ENCODE measurements at regions not wholly inside any gene's neighbourhood (a gene's known extent, or its start where the extent isn't known, plus 50 kb on each side); places are given as distances from the start of the nearest gene placed in this dataset.

DNA sequence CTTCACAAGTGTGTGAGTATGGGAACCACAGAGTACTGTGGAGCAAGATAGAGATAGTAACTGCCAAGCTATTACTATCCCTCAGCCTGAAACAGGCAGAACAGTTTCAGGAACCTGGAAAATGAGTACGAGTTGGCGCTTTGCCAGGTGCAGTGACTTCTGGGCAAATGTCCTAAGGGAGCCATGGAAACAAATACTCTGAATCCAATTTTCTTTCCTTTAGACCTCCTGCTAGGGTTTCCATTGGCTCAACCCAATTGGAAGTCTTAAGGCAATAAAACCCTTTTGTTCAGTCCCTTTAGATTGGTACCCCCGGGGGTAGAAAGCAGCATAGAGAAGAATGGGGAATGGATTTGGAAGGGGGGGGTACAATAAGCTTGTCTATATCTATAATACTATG is 205.0 kb upstream of the EPHA7 start:
- H3K4me2 ChIP-seq (ENCODE audit: low read length), result no peak overlapping the region
- no peak for TF ChIP-seq CTCF (IDR thresholded peaks at IDR 0.05)
- no peaks in the 10 kb centered on the region for H3K27me3 ChIP-seq (ENCODE audit: control insufficient read depth, insufficient read depth, low read length)
- no peak overlapping the region for H3K27ac ChIP-seq
- H3K4me3 ChIP-seq (ENCODE audit: low read depth, low read length), result no peak overlapping the region
- H3K36me3 ChIP-seq (ENCODE audit: control insufficient read depth, insufficient read depth, low read length), result no peaks in the 10 kb centered on the region
- no peaks in the 10 kb centered on the region for H3K9me3 ChIP-seq (ENCODE audit: control insufficient read depth, low read length)
- H3K4me1 ChIP-seq, result no peaks in the 10 kb centered on the region
- H3K9ac ChIP-seq, result no peak overlapping the region
- H3K79me2 ChIP-seq, result no peaks in the 10 kb centered on the region
- no peak overlapping the region for H2AFZ ChIP-seq

- no peak overlapping the region for H3K4me3 ChIP-seq (ENCODE audit: low read depth, low read length)
- peak overlapping the region; percentile 64 for H2AFZ ChIP-seq
- H3K4me2 ChIP-seq (ENCODE audit: low read length), result no peak overlapping the region
- no peaks in the 10 kb centered on the region for H3K36me3 ChIP-seq (ENCODE audit: control insufficient read depth, insufficient read depth, low read length)
- no peak overlapping the region for H3K27ac ChIP-seq
- no peaks in the 10 kb centered on the region for H3K9me3 ChIP-seq (ENCODE audit: control insufficient read depth, low read length)
- peak; percentile 14 for TF ChIP-seq CTCF (IDR thresholded peaks at IDR 0.05)
- no peaks in the 10 kb centered on the region for H3K4me1 ChIP-seq
- no peaks in the 10 kb centered on the region for H3K27me3 ChIP-seq (ENCODE audit: control insufficient read depth, insufficient read depth, low read length)
- no peaks in the 10 kb centered on the region for H3K79me2 ChIP-seq
- no peak overlapping the region for H3K9ac ChIP-seq
Measured at GRCh38 chr6:93621442-93621841, 202.1 kb upstream of the EPHA7 start.

DNA sequence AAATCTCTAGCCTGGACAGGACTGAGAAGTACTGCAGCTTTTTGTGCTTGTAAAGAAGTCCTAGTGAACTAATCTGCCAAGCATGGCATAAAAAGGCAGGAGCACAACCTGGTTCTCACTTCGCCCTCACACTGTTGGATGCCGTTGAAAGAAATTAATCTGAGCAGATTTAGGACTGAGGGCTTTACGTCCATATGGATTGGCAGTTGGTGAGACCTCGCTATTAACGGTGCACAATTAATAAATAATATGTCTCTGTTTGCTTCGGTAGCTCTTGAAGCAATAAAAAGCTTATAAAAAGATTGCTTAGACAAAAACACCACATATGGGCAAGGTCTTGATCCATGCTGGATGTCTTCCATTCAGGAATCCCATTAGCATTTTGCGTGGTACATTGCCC is 185.6 kb upstream of the EPHA7 start:
- Histone ChIP-seq H3K79me2 (no peaks in the 10 kb centered on the region), H3K36me3 (ENCODE audit: control insufficient read depth, insufficient read depth, low read length) (no peaks in the 10 kb centered on the region), H3K4me1 (no peaks in the 10 kb centered on the region), H3K4me3 (ENCODE audit: low read depth, low read length) (no peak overlapping the region), H3K27me3 (ENCODE audit: control insufficient read depth, insufficient read depth, low read length) (no peaks in the 10 kb centered on the region), H3K27ac (no peak overlapping the region), H3K4me2 (ENCODE audit: low read length) (no peak overlapping the region), H3K9me3 (ENCODE audit: control insufficient read depth, low read length) (no peaks in the 10 kb centered on the region), H2AFZ (no peak overlapping the region), H3K9ac (no peak overlapping the region)
- no peak for TF ChIP-seq CTCF (IDR thresholded peaks at IDR 0.05)

DNA sequence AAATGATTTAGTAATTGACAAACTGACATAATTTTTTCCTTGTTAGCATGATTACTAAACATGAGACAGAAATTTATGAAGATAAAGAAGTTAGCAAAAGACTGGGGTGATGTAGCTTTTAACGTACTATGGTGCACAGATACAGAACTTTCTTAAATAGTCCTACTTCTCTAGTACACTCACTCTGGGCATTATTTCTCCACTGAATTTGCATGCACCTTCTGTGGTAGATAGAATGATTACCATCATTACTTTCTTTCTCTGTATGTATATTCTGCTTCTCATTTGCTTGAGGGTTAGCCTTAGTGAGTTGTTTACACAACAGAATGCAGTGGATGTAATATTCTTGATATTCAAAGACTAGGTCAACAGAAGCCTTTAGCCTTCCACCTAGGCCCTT is 173.1 kb upstream of the EPHA7 start:
- Histone ChIP-seq H3K36me3 (ENCODE audit: control insufficient read depth, insufficient read depth, low read length) (no peaks in the 10 kb centered on the region), H3K27me3 (ENCODE audit: control insufficient read depth, insufficient read depth, low read length) (no peaks in the 10 kb centered on the region), H2AFZ (no peak overlapping the region), H3K9ac (no peak overlapping the region), H3K27ac (no peak overlapping the region), H3K4me2 (ENCODE audit: low read length) (no peak overlapping the region), H3K4me1 (no peaks in the 10 kb centered on the region), H3K79me2 (no peaks in the 10 kb centered on the region), H3K4me3 (ENCODE audit: low read depth, low read length) (no peak overlapping the region), H3K9me3 (ENCODE audit: control insufficient read depth, low read length) (no peaks in the 10 kb centered on the region)
- no peak for TF ChIP-seq CTCF (IDR thresholded peaks at IDR 0.05)

GRCh38 chr6:93586306-93586705 is 166.9 kb upstream of the EPHA7 start:
- Histone ChIP-seq H3K27me3 (ENCODE audit: control insufficient read depth, insufficient read depth, low read length) (no peaks in the 10 kb centered on the region), H2AFZ (no peak overlapping the region), H3K4me1 (no peaks in the 10 kb centered on the region), H3K4me2 (ENCODE audit: low read length) (no peak overlapping the region), H3K9me3 (ENCODE audit: control insufficient read depth, low read length) (no peaks in the 10 kb centered on the region), H3K27ac (no peak overlapping the region), H3K79me2 (no peaks in the 10 kb centered on the region), H3K36me3 (ENCODE audit: control insufficient read depth, insufficient read depth, low read length) (no peaks in the 10 kb centered on the region), H3K9ac (no peak overlapping the region), H3K4me3 (ENCODE audit: low read depth, low read length) (no peak overlapping the region)
- no peak for TF ChIP-seq CTCF (IDR thresholded peaks at IDR 0.05)
